GM18499 (cell line): ENCODE measurements at regions not wholly inside any gene's neighbourhood (a gene's known extent, or its start where the extent isn't known, plus 50 kb on each side); places are given as distances from the start of the nearest gene placed in this dataset.
"Not testable (repeated sequence)": the region's sequence is repeated elsewhere in the genome, so short reads cannot be mapped to it uniquely, and the experiment has no call there.

Source experiments
- ATAC-seq: cut with Tn5 transposase; IDR thresholded peaks from one replicate; pipeline ENCODE4 v1.9.1; 2021; ENCODE audit warnings: moderate number of reproducible peaks; ENCODE audit not compliant: insufficient read depth, unreplicated experiment

GRCh38 chr10:6833458-6834011 is 253.5 kb upstream of the PRKCQ start:
- ATAC-seq = no peak

- ATAC-seq = not testable (repeated sequence)
Measured at GRCh38 chr10:6830981-6831380, 250.9 kb upstream of the PRKCQ start.

GRCh38 chr10:6824793-6825192 is 244.7 kb upstream of the PRKCQ start:
- ATAC-seq = not testable (repeated sequence)

- no peak for ATAC-seq
Measured at GRCh38 chr10:6823770-6824169, 243.7 kb upstream of the PRKCQ start.

- ATAC-seq = no peak
Measured at GRCh38 chr10:6819301-6819700, 239.2 kb upstream of the PRKCQ start.

GRCh38 chr10:6817770-6818169 is 237.7 kb upstream of the PRKCQ start:
- ATAC-seq = no peak

- ATAC-seq = no peak
Measured at GRCh38 chr10:6815346-6815745, 235.3 kb upstream of the PRKCQ start.

GRCh38 chr10:6813856-6814255 is 233.8 kb upstream of the PRKCQ start:
- ATAC-seq = no peak

- ATAC-seq = no peak
Measured at GRCh38 chr10:6813306-6813705, 233.2 kb upstream of the PRKCQ start.

GRCh38 chr10:6811153-6811552 is 231.1 kb upstream of the PRKCQ start:
- no peak for ATAC-seq

- no peak for ATAC-seq
Measured at GRCh38 chr10:6803427-6803783, 223.3 kb upstream of the PRKCQ start.

GRCh38 chr10:6802759-6803426 is 222.8 kb upstream of the PRKCQ start:
- no peak for ATAC-seq

- no peak for ATAC-seq
Measured at GRCh38 chr10:6796231-6796630, 216.2 kb upstream of the PRKCQ start.

- ATAC-seq = no peak
Measured at GRCh38 chr10:6795541-6795940, 215.5 kb upstream of the PRKCQ start.

- not testable (repeated sequence) for ATAC-seq
Measured at GRCh38 chr10:6794841-6795240, 214.8 kb upstream of the PRKCQ start.

GRCh38 chr10:6794441-6794840 is 214.4 kb upstream of the PRKCQ start:
- ATAC-seq = no peak

- ATAC-seq = no peak
Measured at GRCh38 chr10:6788731-6789130, 208.7 kb upstream of the PRKCQ start.

- no peak for ATAC-seq
Measured at GRCh38 chr10:6788231-6788630, 208.2 kb upstream of the PRKCQ start.

- ATAC-seq = no peak
Measured at GRCh38 chr10:6787718-6788117, 207.6 kb upstream of the PRKCQ start.

GRCh38 chr10:6787091-6787490 is 207.0 kb upstream of the PRKCQ start:
- ATAC-seq = no peak

- no peak for ATAC-seq
Measured at GRCh38 chr10:6786579-6787031, 206.5 kb upstream of the PRKCQ start.

GRCh38 chr10:6784429-6784828 is 204.4 kb upstream of the PRKCQ start:
- ATAC-seq = not testable (repeated sequence)
